DND-41 (cell line): ENCODE measurements at regions not wholly inside any gene's neighbourhood (a gene's known extent, or its start where the extent isn't known, plus 50 kb on each side); places are given as distances from the start of the nearest gene placed in this dataset.

Experiments
- ATAC-seq: fragments of 200-7000 bp; cut with Tn5 transposase; 3 replicates; pipeline ENCODE4 v1.9.1; 2021; ENCODE audit warnings: low read depth; ENCODE audit not compliant: insufficient read depth
- DNase-seq: peaks from one replicate; pipeline ENCODE4 v3.0.0-alpha.2; 2020
- H2AFZ ChIP-seq: 2 replicates; pipeline ENCODE4 v1.6.0; 2012; ENCODE audit warnings: low read depth, low read length
- H3K27ac ChIP-seq: 2 replicates; pipeline ENCODE4 v1.5.1; 2012; ENCODE audit warnings: low read length, inconsistent platforms
- H3K27me3 ChIP-seq: fragments of 200-600 bp; sonication (generic); 2 replicates; pipeline ENCODE4 v1.6.0; 2012; ENCODE audit warnings: low read length, mild to moderate bottlenecking, inconsistent platforms; ENCODE audit not compliant: insufficient read depth, poor library complexity
- H3K36me3 ChIP-seq: 2 replicates; pipeline ENCODE4 v1.5.1; 2012; ENCODE audit warnings: low read length, inconsistent platforms; ENCODE audit not compliant: insufficient read depth
- H3K4me1 ChIP-seq: 2 replicates; pipeline ENCODE4 v1.5.1; 2012; ENCODE audit warnings: mild to moderate bottlenecking, low read length; ENCODE audit not compliant: insufficient read depth
- H3K4me2 ChIP-seq: 2 replicates; pipeline ENCODE4 v1.6.0; 2012; ENCODE audit warnings: mild to moderate bottlenecking, moderate library complexity, low read length, inconsistent platforms; ENCODE audit not compliant: insufficient read depth
- H3K4me3 ChIP-seq, 2 experiments: fragments of 200-600 bp in 1 of 2; shearing (Covaris generic) in 1 of 2; 2 replicates each; pipeline ENCODE4 v1.5.1; 2012 to 2016; ENCODE audit warnings: inconsistent platforms in 2 of 2, low read length in 2 of 2, mild to moderate bottlenecking in 2 of 2, low read depth in 1 of 2, moderate library complexity in 1 of 2
- H3K79me2 ChIP-seq: 2 replicates; pipeline ENCODE4 v1.6.0; 2012; ENCODE audit warnings: low read length, inconsistent platforms; ENCODE audit not compliant: insufficient read depth
- H3K9ac ChIP-seq: 2 replicates; pipeline ENCODE4 v1.6.0; 2012; ENCODE audit warnings: low read depth, mild to moderate bottlenecking, inconsistent platforms, low read length, moderate library complexity
- H3K9me3 ChIP-seq: 2 replicates; pipeline ENCODE4 v1.5.1; 2012; ENCODE audit warnings: low read length, moderate library complexity, mild to moderate bottlenecking, inconsistent platforms; ENCODE audit not compliant: insufficient read depth, severe bottlenecking
- H4K20me1 ChIP-seq: 2 replicates; pipeline ENCODE4 v1.6.0; 2012; ENCODE audit warnings: low read length; ENCODE audit not compliant: insufficient read depth
- EZH2 ChIP-seq: IDR thresholded peaks from 3 replicates; pipeline ENCODE4 v1.6.1; 2012; ENCODE audit warnings: borderline replicate concordance, low read depth, mild to moderate bottlenecking, moderate library complexity, low read length, inconsistent platforms; ENCODE audit not compliant: severe bottlenecking
- TF ChIP-seq, protein P1 (sequence below): IDR thresholded peaks from 2 replicates; pipeline ENCODE4 v1.5.1; 2012; ENCODE audit warnings: borderline replicate concordance, low read length, moderate library complexity, mild to moderate bottlenecking; ENCODE audit not compliant: poor library complexity, severe bottlenecking; ENCODE audit errors: extremely low read depth

DNA sequence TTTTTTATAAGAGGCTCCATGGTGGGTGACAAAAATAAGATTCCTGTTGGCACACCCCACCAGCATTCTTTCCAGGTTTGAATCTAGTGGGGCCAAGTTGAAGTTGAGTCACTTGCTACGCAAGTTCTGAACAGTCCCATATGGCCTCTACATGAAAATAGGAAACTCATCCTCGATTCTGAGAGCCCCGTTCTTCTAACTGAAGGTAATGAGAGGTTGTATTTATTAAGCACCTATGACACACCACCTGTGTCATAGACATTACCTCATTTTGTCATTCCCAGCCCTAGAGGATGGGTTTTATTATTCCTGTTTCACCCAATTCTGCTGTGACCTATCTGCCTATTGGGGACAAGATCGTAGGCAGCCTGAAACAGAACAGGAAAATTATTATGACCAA, 131.7 kb downstream of the ACTL7B start:
- Histone ChIP-seq H4K20me1 (no peaks in the 10 kb centered on the region), H3K4me1 (no peaks in the 10 kb centered on the region), H3K27me3 (no peaks in the 10 kb centered on the region), H3K4me2 (no peak overlapping the region), H2AFZ (no peak overlapping the region), H3K79me2 (no peaks in the 10 kb centered on the region), H3K36me3 (no peaks in the 10 kb centered on the region), H3K4me3 (no peak overlapping the region), H3K9ac (no peak overlapping the region), H3K9me3 (no peaks in the 10 kb centered on the region), H3K27ac (no peak overlapping the region)
- DNase-seq, result no peak
- ATAC-seq, result no peak
- TF ChIP-seq, protein P1, sequence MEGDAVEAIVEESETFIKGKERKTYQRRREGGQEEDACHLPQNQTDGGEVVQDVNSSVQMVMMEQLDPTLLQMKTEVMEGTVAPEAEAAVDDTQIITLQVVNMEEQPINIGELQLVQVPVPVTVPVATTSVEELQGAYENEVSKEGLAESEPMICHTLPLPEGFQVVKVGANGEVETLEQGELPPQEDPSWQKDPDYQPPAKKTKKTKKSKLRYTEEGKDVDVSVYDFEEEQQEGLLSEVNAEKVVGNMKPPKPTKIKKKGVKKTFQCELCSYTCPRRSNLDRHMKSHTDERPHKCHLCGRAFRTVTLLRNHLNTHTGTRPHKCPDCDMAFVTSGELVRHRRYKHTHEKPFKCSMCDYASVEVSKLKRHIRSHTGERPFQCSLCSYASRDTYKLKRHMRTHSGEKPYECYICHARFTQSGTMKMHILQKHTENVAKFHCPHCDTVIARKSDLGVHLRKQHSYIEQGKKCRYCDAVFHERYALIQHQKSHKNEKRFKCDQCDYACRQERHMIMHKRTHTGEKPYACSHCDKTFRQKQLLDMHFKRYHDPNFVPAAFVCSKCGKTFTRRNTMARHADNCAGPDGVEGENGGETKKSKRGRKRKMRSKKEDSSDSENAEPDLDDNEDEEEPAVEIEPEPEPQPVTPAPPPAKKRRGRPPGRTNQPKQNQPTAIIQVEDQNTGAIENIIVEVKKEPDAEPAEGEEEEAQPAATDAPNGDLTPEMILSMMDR, result no peak
- TF ChIP-seq EZH2, result no peak

DNA sequence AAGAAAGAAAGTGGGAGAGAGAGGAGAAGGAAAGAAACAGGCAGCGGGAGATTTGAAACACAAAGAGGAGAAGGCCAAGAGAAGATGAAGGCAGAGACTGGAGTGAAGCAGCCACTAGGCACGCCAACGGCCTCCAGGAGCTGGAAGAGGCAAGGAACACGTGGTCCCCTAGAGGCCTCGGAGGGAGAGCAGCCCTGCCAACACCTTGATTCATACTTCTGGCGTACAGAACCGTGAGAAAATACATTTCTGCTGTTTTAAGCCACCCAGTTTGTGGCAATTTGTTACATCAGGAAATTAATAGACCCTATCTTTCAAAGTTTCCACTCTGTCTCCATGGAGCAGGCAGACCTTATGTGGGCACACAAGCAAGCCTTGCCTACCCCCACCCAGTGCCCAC, 133.4 kb downstream of the ACTL7B start:
- Histone ChIP-seq H2AFZ (no peak overlapping the region), H3K4me3 (no peak overlapping the region), H3K79me2 (no peaks in the 10 kb centered on the region), H3K4me1 (no peaks in the 10 kb centered on the region), H3K36me3 (no peaks in the 10 kb centered on the region), H3K9ac (no peak overlapping the region), H3K27ac (no peak overlapping the region), H3K9me3 (no peaks in the 10 kb centered on the region), H3K4me2 (no peak overlapping the region), H3K27me3 (no peaks in the 10 kb centered on the region), H4K20me1 (no peaks in the 10 kb centered on the region)
- ATAC-seq, result no peak
- DNase-seq, result no peak
- TF ChIP-seq EZH2, result no peak

DNA sequence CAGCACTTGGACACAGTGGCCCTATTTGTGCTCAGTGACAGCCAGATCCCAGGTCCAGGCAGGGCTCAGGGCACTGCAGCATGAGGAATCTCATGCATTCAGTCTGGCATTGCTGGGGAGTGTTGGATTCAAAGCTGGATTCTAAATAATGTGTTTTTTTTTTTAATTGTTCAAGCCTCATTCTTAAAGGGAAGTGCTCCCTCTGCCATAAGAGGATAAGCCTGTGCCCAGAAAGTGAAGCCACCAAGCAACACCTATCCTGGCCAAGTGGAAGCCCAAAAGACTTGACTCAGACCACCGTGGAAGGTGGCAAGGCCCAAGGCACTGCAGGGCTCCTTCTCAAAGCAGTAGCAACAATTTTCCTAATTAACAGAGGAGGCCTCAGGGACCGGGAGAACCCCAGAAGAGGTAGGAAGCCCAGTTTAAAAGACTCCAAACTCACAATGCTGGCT, 135.6 kb downstream of the ACTL7B start:
- no peak overlapping the region for H3K4me3 ChIP-seq
- no peak for DNase-seq
- no peaks in the 10 kb centered on the region for H3K9me3 ChIP-seq
- no peaks in the 10 kb centered on the region for H3K79me2 ChIP-seq
- no peak for ATAC-seq
- H3K4me2 ChIP-seq, result no peak overlapping the region
- H3K27me3 ChIP-seq, result no peaks in the 10 kb centered on the region
- no peak overlapping the region for H3K27ac ChIP-seq
- H3K4me1 ChIP-seq, result no peaks in the 10 kb centered on the region
- no peak overlapping the region for H2AFZ ChIP-seq
- no peaks in the 10 kb centered on the region for H3K36me3 ChIP-seq
- no peaks in the 10 kb centered on the region for H4K20me1 ChIP-seq
- no peak for TF ChIP-seq EZH2
- TF ChIP-seq, protein P1, result no peak
- no peak overlapping the region for H3K9ac ChIP-seq

DNA sequence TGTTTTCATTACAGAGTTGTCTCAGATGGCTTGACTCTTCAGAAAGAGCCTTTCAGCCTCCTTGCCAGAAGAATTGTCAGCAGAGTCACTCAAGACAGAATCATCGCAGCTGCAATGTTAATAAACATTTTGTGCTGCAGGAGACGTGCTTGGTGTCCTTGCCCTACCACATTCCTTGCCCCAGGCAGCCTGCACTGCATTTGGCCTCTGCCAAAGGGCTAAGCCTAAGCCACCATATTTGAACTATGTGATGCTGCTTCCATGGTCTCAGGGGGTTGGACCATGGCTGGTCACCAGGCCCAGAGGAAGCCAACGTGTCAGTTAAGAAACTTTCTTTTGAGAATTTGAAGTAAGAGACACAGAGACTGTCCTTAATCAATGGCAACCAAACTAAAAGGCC, 145.4 kb downstream of the ACTL7B start:
- Histone ChIP-seq H2AFZ (no peak overlapping the region), H3K9me3 (no peaks in the 10 kb centered on the region), H3K79me2 (no peaks in the 10 kb centered on the region), H4K20me1 (no peaks in the 10 kb centered on the region), H3K27ac (no peak overlapping the region), H3K4me1 (no peaks in the 10 kb centered on the region), H3K4me2 (no peak overlapping the region), H3K27me3 (no peaks in the 10 kb centered on the region), H3K36me3 (no peaks in the 10 kb centered on the region), H3K4me3 (no peak overlapping the region), H3K9ac (no peak overlapping the region)
- ATAC-seq, result no peak
- no peak for DNase-seq
- TF ChIP-seq, protein P1, result no peak
- TF ChIP-seq EZH2, result no peak
